CD4-positive, alpha-beta T cell treated with Interleukin-2 at 100 ng/mL for 4 hours (primary cell): ENCODE measurements at regions not wholly inside any gene's neighbourhood (a gene's known extent, or its start where the extent isn't known, plus 50 kb on each side); places are given as distances from the start of the nearest gene placed in this dataset.

ENCODE experiments used
- DNase-seq: peaks from one replicate; pipeline ENCODE4 v3.0.0-alpha.2; 2020; ENCODE audit warnings: low spot score

- no peak for DNase-seq
These were observed 268.0 kb downstream of the BMP7 start for GRCh38 chr20:56998438-56998837.

- no peak for DNase-seq
These were observed 265.9 kb downstream of the BMP7 start for GRCh38 chr20:57000441-57000968.

GRCh38 chr20:57001126-57001767 is 265.2 kb downstream of the BMP7 start:
- DNase-seq = no peak

- DNase-seq = no peak
These were observed 264.3 kb downstream of the BMP7 start for GRCh38 chr20:57002066-57002570.

GRCh38 chr20:57003012-57003411 is 263.4 kb downstream of the BMP7 start:
- DNase-seq = no peak

- DNase-seq = no peak
These were observed 262.0 kb downstream of the BMP7 start for GRCh38 chr20:57004416-57004815.

GRCh38 chr20:57004951-57005933 is 261.2 kb downstream of the BMP7 start:
- no peak for DNase-seq

- no peak for DNase-seq
These were observed 259.9 kb downstream of the BMP7 start for GRCh38 chr20:57006411-57007170.

- DNase-seq = no peak
These were observed 259.3 kb downstream of the BMP7 start for GRCh38 chr20:57007171-57007540.

- no peak for DNase-seq
These were observed 258.2 kb downstream of the BMP7 start for GRCh38 chr20:57008217-57008616.

- DNase-seq = no peak
These were observed 257.1 kb downstream of the BMP7 start for GRCh38 chr20:57009355-57009754.

GRCh38 chr20:57009775-57010174 is 256.7 kb downstream of the BMP7 start:
- DNase-seq = no peak

- DNase-seq = no peak
These were observed 253.8 kb downstream of the BMP7 start for GRCh38 chr20:57012691-57013090.

- DNase-seq = no peak
These were observed 253.2 kb downstream of the BMP7 start for GRCh38 chr20:57013217-57013616.

GRCh38 chr20:57013741-57014140 is 252.7 kb downstream of the BMP7 start:
- DNase-seq = no peak

GRCh38 chr20:57020364-57020763 is 246.1 kb downstream of the BMP7 start:
- DNase-seq = no peak

- DNase-seq = no peak
These were observed 244.1 kb downstream of the BMP7 start for GRCh38 chr20:57022306-57022705.

- DNase-seq = no peak
These were observed 243.4 kb downstream of the BMP7 start for GRCh38 chr20:57023007-57023406.

- no peak for DNase-seq
These were observed 242.4 kb downstream of the BMP7 start for GRCh38 chr20:57023997-57024396.

GRCh38 chr20:57024849-57025248 is 241.6 kb downstream of the BMP7 start:
- DNase-seq = no peak

GRCh38 chr20:57025261-57025660 is 241.2 kb downstream of the BMP7 start:
- DNase-seq = no peak

- no peak for DNase-seq
These were observed 240.7 kb downstream of the BMP7 start for GRCh38 chr20:57025666-57026224.
